ENCODE measurements at regions not wholly inside any gene's neighbourhood (a gene's known extent, or its start where the extent isn't known, plus 50 kb on each side); places are given as distances from the start of the nearest gene placed in this dataset.
"Not testable (repeated sequence)": the region's sequence is repeated elsewhere in the genome, so short reads cannot be mapped to it uniquely, and the experiment has no call there.

- H3K36me3 Mint-ChIP-seq (ENCODE audit: unreplicated experiment) = no peaks in the 10 kb centered on the region
- peak; percentile 25 for DNase-seq (ENCODE audit: extremely low spot score, unreplicated experiment)
- no peak overlapping the region for H3K4me3 Mint-ChIP-seq (ENCODE audit: unreplicated experiment)
- no peaks in the 10 kb centered on the region for H3K4me1 Mint-ChIP-seq (ENCODE audit: unreplicated experiment)
- H3K27ac Mint-ChIP-seq (ENCODE audit: unreplicated experiment) = no peak overlapping the region
- H3K9me3 Mint-ChIP-seq (ENCODE audit: unreplicated experiment) = peaks cover 5% of the 10 kb centered on the region
- TF ChIP-seq, protein P1, sequence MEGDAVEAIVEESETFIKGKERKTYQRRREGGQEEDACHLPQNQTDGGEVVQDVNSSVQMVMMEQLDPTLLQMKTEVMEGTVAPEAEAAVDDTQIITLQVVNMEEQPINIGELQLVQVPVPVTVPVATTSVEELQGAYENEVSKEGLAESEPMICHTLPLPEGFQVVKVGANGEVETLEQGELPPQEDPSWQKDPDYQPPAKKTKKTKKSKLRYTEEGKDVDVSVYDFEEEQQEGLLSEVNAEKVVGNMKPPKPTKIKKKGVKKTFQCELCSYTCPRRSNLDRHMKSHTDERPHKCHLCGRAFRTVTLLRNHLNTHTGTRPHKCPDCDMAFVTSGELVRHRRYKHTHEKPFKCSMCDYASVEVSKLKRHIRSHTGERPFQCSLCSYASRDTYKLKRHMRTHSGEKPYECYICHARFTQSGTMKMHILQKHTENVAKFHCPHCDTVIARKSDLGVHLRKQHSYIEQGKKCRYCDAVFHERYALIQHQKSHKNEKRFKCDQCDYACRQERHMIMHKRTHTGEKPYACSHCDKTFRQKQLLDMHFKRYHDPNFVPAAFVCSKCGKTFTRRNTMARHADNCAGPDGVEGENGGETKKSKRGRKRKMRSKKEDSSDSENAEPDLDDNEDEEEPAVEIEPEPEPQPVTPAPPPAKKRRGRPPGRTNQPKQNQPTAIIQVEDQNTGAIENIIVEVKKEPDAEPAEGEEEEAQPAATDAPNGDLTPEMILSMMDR (IDR thresholded peaks at IDR 0.05) = no peak
- H3K27me3 Mint-ChIP-seq (ENCODE audit: unreplicated experiment) = peaks cover 28% of the 10 kb centered on the region
These were observed 408.2 kb upstream of the ZMIZ1 start for GRCh38 chr10:78660446-78661106.

- H3K9me3 Mint-ChIP-seq (ENCODE audit: unreplicated experiment) = peaks cover 14% of the 10 kb centered on the region
- H3K4me3 Mint-ChIP-seq (ENCODE audit: unreplicated experiment) = no peak overlapping the region
- no peaks in the 10 kb centered on the region for H3K4me1 Mint-ChIP-seq (ENCODE audit: unreplicated experiment)
- peaks cover 56% of the 10 kb centered on the region for H3K27me3 Mint-ChIP-seq (ENCODE audit: unreplicated experiment)
- TF ChIP-seq, protein P1 (IDR thresholded peaks at IDR 0.05) = no peak
- no peaks in the 10 kb centered on the region for H3K36me3 Mint-ChIP-seq (ENCODE audit: unreplicated experiment)
- H3K27ac Mint-ChIP-seq (ENCODE audit: unreplicated experiment) = no peak overlapping the region
- peak; percentile 40 for DNase-seq (ENCODE audit: extremely low spot score, unreplicated experiment)
These were observed 405.0 kb upstream of the ZMIZ1 start for GRCh38 chr10:78663721-78664120.

DNA sequence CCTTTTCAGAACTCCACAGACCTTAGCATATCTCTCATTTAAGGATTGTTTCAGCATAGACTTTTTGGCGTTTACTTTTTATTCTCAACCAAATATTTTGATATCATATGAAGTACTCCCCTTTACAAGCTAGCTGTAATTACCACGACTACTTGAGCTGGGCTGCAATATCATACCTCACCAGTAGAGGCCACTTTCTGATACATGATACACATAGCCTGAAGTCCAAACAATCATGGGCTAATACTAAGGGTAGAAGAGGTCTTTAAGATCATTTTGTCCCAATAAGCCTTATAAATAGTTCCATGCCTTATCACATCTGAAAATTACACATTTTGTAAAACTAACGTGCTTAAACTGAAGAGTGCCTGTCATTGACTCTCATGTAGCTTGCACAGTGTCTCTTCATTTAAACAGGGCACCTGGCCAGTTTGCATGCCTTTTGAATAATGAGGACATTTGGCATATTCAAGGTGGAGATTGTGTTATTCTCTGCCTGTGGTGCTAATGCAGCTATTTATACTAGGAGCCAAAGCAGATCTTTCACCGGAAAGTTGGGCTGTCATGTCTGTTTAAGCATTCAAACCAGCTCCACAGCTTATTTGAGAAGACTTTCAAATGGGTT lies 403.7 kb upstream of the ZMIZ1 start:
- Mint-ChIP-seq H3K27ac (ENCODE audit: unreplicated experiment) (no peak overlapping the region), H3K4me3 (ENCODE audit: unreplicated experiment) (no peak overlapping the region), H3K4me1 (ENCODE audit: unreplicated experiment) (no peaks in the 10 kb centered on the region), H3K36me3 (ENCODE audit: unreplicated experiment) (no peaks in the 10 kb centered on the region), H3K9me3 (ENCODE audit: unreplicated experiment) (peaks cover 14% of the 10 kb centered on the region), H3K27me3 (ENCODE audit: unreplicated experiment) (peaks cover 65% of the 10 kb centered on the region)
- TF ChIP-seq, protein P1 (IDR thresholded peaks at IDR 0.05) = peak; percentile 41
- no peak for DNase-seq (ENCODE audit: extremely low spot score, unreplicated experiment)

DNA sequence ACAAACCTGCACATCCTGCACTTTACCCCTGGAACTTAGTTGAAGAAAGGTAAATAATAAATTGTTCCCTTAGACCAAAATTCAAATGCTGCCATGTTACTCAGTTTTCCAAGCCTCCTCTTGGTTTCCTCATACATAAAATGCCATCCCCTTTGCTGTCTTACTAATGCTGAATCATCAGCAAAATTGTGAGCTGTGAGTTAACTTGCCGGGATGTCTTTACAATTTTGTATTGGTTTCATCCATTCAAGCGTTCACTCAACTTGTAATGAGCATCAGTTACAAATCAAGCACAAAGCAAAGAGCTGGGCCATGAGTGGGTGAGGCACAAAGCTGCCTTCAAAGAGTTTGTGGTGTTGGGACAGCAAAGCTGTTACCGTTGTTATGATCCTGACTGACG lies 395.8 kb upstream of the ZMIZ1 start:
- Mint-ChIP-seq H3K36me3 (ENCODE audit: unreplicated experiment) (no peaks in the 10 kb centered on the region), H3K9me3 (ENCODE audit: unreplicated experiment) (no peaks in the 10 kb centered on the region), H3K27me3 (ENCODE audit: unreplicated experiment) (peaks cover 59% of the 10 kb centered on the region), H3K4me3 (ENCODE audit: unreplicated experiment) (no peak overlapping the region), H3K27ac (ENCODE audit: unreplicated experiment) (no peak overlapping the region), H3K4me1 (ENCODE audit: unreplicated experiment) (no peaks in the 10 kb centered on the region)
- no peak for DNase-seq (ENCODE audit: extremely low spot score, unreplicated experiment)
- TF ChIP-seq, protein P1 (IDR thresholded peaks at IDR 0.05) = no peak

DNA sequence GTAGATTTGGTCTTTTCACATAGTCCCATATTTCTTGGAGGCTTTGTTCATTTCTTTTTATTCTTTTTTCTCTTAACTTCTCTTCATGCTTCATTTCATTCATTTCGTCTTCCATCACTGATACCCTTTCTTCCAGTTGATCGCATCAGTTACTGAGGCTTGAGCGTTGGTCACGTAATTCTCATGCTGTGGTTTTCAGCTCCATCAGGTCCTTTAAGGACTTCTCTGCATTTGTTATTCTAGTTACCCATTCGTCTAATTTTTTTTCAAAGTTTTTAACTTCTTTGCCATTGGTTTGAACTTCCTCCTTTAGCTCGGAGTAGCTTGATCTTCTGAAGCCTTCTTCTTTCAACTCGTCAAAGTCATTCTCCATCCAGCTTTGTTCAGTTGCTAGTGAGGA lies 387.6 kb upstream of the ZMIZ1 start:
- H3K27me3 Mint-ChIP-seq (ENCODE audit: unreplicated experiment) = peaks cover 31% of the 10 kb centered on the region
- not testable (repeated sequence) for H3K27ac Mint-ChIP-seq (ENCODE audit: unreplicated experiment); DNase-seq (ENCODE audit: extremely low spot score, unreplicated experiment); H3K9me3 Mint-ChIP-seq (ENCODE audit: unreplicated experiment); H3K36me3 Mint-ChIP-seq (ENCODE audit: unreplicated experiment); H3K4me1 Mint-ChIP-seq (ENCODE audit: unreplicated experiment); H3K4me3 Mint-ChIP-seq (ENCODE audit: unreplicated experiment)

DNA sequence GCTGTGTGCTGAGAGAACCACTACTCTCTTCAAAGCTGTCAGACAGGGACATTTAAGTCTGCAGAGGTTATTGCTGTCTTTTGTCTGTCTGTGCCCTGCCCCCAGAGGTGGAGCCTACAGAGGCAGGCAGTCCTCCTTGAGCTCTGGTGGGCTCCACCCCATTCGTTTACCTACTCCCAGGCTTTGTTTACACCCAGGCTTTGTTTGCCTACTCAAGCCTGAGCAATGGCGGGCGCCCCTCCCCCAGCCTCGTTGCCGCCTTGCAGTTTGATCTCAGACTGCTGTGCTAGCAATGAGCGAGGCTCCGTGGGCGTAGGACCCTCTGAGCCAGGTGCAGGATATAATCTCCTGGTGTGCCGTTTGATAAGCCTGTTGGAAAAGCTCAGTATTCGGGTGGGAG lies 386.8 kb upstream of the ZMIZ1 start:
- peaks cover 31% of the 10 kb centered on the region for H3K27me3 Mint-ChIP-seq (ENCODE audit: unreplicated experiment)
- H3K4me1 Mint-ChIP-seq (ENCODE audit: unreplicated experiment); H3K27ac Mint-ChIP-seq (ENCODE audit: unreplicated experiment); H3K36me3 Mint-ChIP-seq (ENCODE audit: unreplicated experiment); H3K4me3 Mint-ChIP-seq (ENCODE audit: unreplicated experiment); DNase-seq (ENCODE audit: extremely low spot score, unreplicated experiment); H3K9me3 Mint-ChIP-seq (ENCODE audit: unreplicated experiment): not testable (repeated sequence)
